MM.1S (cell line): ENCODE measurements at regions not wholly inside any gene's neighbourhood (a gene's known extent, or its start where the extent isn't known, plus 50 kb on each side); places are given as distances from the start of the nearest gene placed in this dataset.

ENCODE experiments used
- CTCF ChIP-seq: fragments of 300-600 bp; sonication (generic); IDR thresholded peaks from 2 replicates; pipeline ENCODE4 v1.5.1; 2016; ENCODE audit warnings: antibody characterized with exemption, low read length, mixed read lengths
- EZH2 ChIP-seq: fragments of 300-600 bp; sonication (generic); optimal IDR thresholded peaks from 2 replicates; pipeline ENCODE3; 2017; ENCODE audit warnings: low read depth, mild to moderate bottlenecking, antibody characterized with exemption, low read length, mixed read lengths

- TF ChIP-seq EZH2: no peak
- TF ChIP-seq CTCF: no peak
Observed at GRCh38 chr15:31477851-31478701, 151.4 kb downstream of the KLF13 start.
